Thoracic aorta (tissue), 2 donors: ENCODE measurements at regions not wholly inside any gene's neighbourhood (a gene's known extent, or its start where the extent isn't known, plus 50 kb on each side); places are given as distances from the start of the nearest gene placed in this dataset.
"Not testable (repeated sequence)": the region's sequence is repeated elsewhere in the genome, so short reads cannot be mapped to it uniquely, and the experiment has no call there.

ENCODE experiments used
- ATAC-seq: fragments of 150-250 bp; one replicate; pipeline ENCODE4 v1.8.0; 2017; ENCODE audit warnings: low read depth; ENCODE audit not compliant: insufficient number of reproducible peaks, low FRiP score
- DNase-seq: peaks from one replicate; pipeline ENCODE4 v3.0.0-alpha.2; 2020; ENCODE audit warnings: low spot score
- H3K27ac ChIP-seq, 2 donors: fragments of 200-600 bp; sonication (generic); 1 replicate in 1 of 2; 2 replicates in 1 of 2; pipeline ENCODE4 v1.5.1; 2016; ENCODE audit warnings: mild to moderate bottlenecking in 2 of 2, moderate library complexity in 2 of 2
- H3K27me3 ChIP-seq: fragments of 200-600 bp; sonication (generic); replicated peaks from 2 replicates; pipeline ENCODE4 v1.6.0; 2016; ENCODE audit warnings: mild to moderate bottlenecking; ENCODE audit not compliant: insufficient read depth
- H3K36me3 ChIP-seq: fragments of 200-600 bp; sonication (generic); one replicate; pipeline ENCODE4 v1.5.1; 2016
- H3K4me1 ChIP-seq, 2 donors: fragments of 200-600 bp; sonication (generic); 1 replicate in 1 of 2; 2 replicates in 1 of 2; pipeline versions ENCODE4 v1.5.1 to v1.6.0; 2016; ENCODE audit warnings: low read depth in 2 of 2, mild to moderate bottlenecking in 1 of 2; ENCODE audit not compliant: control insufficient read depth in 1 of 2
- H3K4me3 ChIP-seq: fragments of 200-600 bp; sonication (generic); 2 replicates; pipeline ENCODE4 v1.5.1; 2016; ENCODE audit warnings: mild to moderate bottlenecking
- H3K9me3 ChIP-seq: fragments of 200-600 bp; sonication (generic); 2 replicates; pipeline ENCODE4 v1.5.1; 2016
- TF ChIP-seq, protein P1 (sequence below): fragments of 200-600 bp; sonication (generic); IDR thresholded peaks from one replicate; pipeline ENCODE4 v1.5.1; 2019; ENCODE audit warnings: antibody characterized with exemption

DNA sequence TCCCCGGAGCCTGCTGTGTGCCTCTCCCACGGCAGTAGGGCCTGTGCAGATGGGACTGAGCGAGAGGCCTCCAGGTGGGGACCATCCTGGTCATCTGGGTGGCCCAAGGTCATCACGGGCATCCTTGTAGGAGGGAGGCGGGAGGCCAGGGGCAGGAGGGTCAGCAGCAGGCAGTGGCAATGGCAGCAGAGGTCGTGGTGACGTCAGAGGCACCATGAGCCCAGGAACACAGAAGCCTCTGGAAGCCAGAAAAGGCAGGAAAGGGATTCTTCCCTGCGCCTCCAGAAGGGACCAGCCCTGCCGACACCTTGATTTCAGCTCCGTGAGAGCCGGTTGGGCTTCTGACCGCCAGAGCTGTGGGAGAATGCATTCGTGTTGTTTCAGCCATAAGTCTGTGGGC lies 190.3 kb downstream of the BANP start:
- no peak for ATAC-seq

DNA sequence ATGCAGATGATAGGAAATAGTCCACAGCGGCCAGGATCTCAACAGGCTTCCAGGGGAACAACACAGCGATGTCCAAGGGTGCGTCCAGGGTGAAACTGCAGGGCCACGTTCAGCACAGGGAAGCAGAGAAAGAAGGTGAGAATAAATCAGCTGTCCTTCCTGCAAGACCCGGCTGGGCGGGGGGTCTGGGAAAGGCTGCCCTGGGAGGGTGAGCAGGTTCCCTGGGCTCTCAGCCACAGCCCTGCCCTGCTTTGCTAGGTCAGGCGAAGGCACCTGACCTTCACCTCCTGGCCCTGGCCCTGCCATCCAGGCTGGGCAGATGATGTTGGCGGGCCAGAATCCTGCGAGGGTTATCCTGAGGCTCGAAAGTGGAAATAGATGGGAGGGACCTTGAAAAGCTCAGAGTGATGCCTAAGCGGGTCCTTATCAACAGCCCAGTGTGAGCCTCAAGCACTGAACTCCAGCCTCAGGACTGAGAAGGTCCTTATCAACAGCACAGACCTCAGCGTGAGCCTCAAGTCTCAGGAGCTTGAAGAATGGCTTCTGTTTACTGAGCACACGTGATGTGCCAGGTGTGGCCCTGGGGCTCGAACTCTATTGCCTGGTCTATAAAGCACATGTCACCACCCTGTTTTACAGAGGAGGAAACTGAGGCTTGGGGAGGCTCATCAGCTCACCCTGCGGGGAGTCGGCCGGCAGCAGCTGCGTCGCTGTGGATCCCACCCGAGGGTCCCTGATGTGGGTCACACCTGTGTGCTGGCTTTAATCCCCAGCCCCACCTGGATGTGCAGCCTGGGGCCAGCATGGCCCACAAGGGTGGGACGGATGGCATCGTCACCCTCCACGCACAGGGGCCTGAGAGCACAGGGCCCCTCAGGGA lies 191.1 kb downstream of the BANP start:
- not testable (repeated sequence) for H3K4me1 ChIP-seq, H3K27ac ChIP-seq, DNase-seq, H3K36me3 ChIP-seq, H3K27me3 ChIP-seq, ATAC-seq, H3K4me3 ChIP-seq
- H3K9me3 ChIP-seq = peaks cover 15% of the 10 kb centered on the region

More for the DNA sequence above, 190.3 kb downstream of the BANP start:
- DNase-seq = no peak
- TF ChIP-seq, protein P1, sequence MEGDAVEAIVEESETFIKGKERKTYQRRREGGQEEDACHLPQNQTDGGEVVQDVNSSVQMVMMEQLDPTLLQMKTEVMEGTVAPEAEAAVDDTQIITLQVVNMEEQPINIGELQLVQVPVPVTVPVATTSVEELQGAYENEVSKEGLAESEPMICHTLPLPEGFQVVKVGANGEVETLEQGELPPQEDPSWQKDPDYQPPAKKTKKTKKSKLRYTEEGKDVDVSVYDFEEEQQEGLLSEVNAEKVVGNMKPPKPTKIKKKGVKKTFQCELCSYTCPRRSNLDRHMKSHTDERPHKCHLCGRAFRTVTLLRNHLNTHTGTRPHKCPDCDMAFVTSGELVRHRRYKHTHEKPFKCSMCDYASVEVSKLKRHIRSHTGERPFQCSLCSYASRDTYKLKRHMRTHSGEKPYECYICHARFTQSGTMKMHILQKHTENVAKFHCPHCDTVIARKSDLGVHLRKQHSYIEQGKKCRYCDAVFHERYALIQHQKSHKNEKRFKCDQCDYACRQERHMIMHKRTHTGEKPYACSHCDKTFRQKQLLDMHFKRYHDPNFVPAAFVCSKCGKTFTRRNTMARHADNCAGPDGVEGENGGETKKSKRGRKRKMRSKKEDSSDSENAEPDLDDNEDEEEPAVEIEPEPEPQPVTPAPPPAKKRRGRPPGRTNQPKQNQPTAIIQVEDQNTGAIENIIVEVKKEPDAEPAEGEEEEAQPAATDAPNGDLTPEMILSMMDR = no peak
- Histone ChIP-seq H3K36me3 (no peaks in the 10 kb centered on the region), H3K9me3 (peaks cover 15% of the 10 kb centered on the region), H3K27ac (no peak overlapping the region), H3K4me3 (no peak overlapping the region), H3K27me3 (no peaks in the 10 kb centered on the region), H3K4me1 (no peaks in the 10 kb centered on the region)

DNA sequence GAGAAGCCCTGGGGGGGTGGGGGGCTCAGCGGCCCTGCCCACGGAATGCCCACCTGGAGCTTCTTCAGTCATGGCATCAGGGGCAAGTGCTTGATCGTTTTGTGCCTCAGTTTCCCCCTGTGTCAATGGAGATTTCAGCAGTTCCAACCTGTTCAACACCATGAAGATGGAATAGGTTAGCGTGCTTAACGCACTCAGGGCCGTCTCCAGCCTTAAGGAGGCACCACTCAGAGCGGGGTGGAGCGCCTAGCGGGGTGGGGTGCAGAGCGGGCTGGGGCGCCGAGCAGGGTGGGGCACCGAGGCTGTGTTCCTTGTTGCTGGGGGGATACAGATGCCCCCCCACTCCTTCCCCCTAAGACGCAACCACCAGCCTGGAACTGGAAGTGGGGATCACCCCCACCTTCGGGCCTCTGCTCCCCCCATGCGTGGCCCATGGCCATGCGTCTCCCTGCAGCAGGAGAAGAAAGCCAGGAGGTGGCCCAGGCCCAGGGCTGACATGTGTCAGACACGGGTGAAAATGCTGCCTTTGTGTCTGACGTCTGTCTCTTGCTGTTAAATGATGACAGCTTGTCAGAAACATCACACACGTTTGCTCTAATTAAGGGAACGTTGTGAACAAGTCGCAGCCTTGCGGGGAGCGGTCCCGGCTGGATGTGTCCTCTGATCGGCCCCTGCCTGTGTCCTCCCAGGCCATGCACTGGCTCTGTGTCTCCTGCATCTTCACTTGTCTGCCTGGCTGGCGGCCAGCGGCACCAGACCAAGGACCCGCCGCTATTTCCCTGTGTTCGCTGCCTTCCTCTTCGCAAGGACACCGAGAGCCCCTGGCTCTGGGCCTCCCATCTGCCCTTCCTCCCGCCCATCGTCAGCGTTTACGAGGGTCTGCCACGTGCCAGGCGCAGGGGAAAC lies 192.1 kb downstream of the BANP start:
- peaks cover 13% of the 10 kb centered on the region for H3K9me3 ChIP-seq
- H3K27me3 ChIP-seq, ATAC-seq, H3K4me3 ChIP-seq, H3K36me3 ChIP-seq, H3K4me1 ChIP-seq, H3K27ac ChIP-seq, DNase-seq: not testable (repeated sequence)

DNA sequence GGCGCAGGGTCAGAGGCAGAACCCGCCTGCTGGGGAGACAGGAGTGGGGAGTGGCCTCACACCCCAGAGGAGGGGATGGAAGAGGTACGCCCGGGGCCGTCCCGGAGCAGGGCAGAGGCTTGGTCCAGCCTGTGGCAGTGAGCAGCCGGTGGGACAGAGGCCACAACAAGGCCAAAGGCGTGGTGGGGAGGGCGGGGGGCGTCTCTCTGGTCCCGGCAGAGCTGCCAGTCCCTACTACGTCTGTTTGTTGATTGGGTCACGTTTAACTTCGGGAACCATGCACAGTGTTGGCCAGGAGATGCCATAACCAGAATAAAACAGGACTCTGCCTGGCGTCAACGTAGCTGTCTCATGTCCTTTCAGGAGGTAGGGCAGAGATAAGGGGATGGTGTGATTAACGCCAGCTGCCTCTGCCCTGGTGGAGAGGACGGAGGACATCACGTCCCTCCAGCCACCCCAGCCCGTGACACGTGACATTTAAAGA lies 192.8 kb downstream of the BANP start:
- DNase-seq (no peak), ATAC-seq (no peak)
- Histone ChIP-seq H3K36me3 (no peaks in the 10 kb centered on the region), H3K9me3 (peaks cover 7% of the 10 kb centered on the region), H3K27ac (no peak overlapping the region), H3K27me3 (no peaks in the 10 kb centered on the region), H3K4me3 (no peak overlapping the region), H3K4me1 (no peaks in the 10 kb centered on the region)
- TF ChIP-seq, protein P1 = no peak

DNA sequence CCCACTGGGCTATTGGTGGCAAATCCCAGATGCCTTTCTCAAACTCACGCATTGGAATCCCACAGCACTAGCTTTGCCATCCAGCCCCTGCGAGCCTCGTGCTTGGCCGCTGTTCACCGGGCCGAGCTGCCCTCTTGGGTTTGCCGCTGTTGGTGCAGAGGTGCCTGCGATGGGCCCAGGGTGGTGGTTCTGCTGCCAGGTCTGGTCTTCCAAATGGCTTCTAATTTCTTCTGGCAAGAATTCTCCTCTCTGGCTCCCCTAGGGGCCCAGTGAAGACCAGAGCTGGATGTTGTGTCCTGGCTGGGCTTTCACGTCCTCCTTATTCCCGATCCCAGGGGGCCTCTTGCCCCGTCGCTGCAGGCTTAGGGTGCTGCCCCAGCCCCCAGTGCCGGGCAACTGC lies 194.1 kb downstream of the BANP start:
- H3K27me3 ChIP-seq, H3K27ac ChIP-seq, H3K36me3 ChIP-seq, H3K4me1 ChIP-seq, H3K4me3 ChIP-seq, H3K9me3 ChIP-seq, DNase-seq, ATAC-seq: not testable (repeated sequence)

DNA sequence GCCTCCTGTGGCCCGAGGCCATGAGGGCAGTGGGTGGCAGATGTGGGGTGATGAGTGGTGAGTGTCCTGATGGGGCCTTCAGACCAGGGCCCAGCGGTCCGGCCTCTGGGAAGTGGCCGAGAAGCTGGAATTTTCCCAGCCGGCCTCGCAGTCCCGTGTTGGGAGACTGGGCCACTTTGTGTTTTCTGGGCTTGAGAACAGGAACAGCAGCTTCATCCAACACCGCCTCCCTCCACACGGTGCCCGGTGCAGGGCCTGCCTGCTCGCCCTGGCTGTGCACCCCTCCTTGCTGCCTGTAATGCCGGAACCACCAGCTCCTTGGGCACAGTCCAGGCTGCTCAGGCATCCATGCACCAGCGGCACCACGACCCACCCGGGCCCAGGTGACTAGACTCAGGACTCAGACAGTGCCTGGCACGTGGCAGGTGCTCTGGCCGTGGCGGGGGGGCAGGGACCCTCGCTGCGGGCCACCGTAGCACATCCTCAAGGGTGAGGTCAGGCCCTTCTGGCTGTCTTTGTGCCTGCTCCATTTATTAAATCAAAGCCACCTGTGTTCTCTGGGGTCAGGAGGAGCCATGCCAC lies 194.7 kb downstream of the BANP start:
- H3K27me3 ChIP-seq, H3K4me3 ChIP-seq, H3K27ac ChIP-seq, ATAC-seq, DNase-seq, H3K36me3 ChIP-seq, H3K4me1 ChIP-seq, H3K9me3 ChIP-seq: not testable (repeated sequence)

DNA sequence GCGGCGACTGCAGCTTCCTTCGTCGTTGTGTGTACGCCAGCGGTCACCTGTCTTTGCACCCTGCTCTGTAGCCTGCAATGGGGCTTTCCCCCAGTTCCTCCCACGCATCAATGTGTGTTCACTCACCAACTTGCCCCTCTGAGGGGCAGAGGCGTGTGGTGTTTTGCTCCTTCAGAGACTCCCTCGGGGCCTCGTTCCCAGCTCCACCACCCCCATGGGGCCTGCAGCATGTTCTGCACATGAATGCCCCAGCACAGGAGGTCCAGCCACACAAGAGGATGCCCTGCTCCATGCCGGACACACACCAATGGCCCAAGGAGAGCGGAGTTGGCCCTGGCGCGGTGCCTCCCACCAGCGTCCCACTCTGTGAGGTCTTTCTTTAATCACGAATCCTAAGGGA lies 196.8 kb downstream of the BANP start:
- not testable (repeated sequence) for H3K36me3 ChIP-seq, H3K4me3 ChIP-seq, DNase-seq

DNA sequence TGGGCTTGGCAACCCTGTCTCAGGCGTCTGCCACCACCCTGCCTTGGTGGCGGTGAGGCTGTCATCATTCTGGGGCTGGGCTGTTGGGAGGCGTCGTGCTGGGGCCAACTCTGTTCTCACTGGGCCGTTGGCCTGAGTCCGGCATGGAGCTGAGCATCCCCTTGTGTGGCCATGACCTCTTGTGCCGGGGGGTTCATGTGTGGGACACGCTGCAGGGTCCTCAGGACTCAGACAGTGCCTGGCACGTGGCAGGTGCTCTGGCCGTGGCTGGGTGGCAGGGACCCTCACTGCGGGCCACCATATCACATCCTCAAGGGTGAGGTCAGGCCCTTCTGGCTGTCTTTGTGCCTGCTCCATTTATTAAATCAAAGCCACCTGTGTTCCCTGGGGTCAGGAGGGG lies 197.4 kb downstream of the BANP start:
- H3K27me3 ChIP-seq, ATAC-seq, H3K27ac ChIP-seq, H3K36me3 ChIP-seq, H3K9me3 ChIP-seq, H3K4me3 ChIP-seq, H3K4me1 ChIP-seq, DNase-seq: not testable (repeated sequence)

More for the DNA sequence above, 196.8 kb downstream of the BANP start:
- not testable (repeated sequence) for H3K27ac ChIP-seq, H3K9me3 ChIP-seq, H3K4me1 ChIP-seq, ATAC-seq, H3K27me3 ChIP-seq

DNA sequence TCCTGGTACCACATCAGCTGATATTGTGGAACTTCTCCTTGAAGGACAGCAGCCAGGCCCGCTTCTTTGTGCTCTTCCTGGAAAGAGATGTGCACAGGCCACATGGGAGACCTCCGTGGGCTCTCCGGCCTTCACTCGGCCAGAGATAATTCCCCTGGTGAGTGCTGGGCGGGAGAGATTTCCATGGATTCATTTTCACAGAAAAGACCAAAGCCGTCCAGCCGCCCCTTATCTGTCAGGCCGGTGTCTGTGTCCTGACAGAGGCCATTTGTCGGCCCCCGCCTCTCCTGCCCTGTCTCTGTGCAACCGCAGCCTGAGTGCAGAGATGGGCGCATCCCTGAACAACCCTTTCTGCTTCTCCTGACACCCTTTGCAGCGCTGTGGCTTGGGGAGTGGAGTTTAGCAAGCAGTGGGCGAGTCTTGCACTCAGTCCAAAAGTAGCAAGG lies 197.9 kb downstream of the BANP start:
- not testable (repeated sequence) for H3K4me1 ChIP-seq, DNase-seq, ATAC-seq, H3K36me3 ChIP-seq, H3K4me3 ChIP-seq, H3K9me3 ChIP-seq, H3K27me3 ChIP-seq, H3K27ac ChIP-seq

DNA sequence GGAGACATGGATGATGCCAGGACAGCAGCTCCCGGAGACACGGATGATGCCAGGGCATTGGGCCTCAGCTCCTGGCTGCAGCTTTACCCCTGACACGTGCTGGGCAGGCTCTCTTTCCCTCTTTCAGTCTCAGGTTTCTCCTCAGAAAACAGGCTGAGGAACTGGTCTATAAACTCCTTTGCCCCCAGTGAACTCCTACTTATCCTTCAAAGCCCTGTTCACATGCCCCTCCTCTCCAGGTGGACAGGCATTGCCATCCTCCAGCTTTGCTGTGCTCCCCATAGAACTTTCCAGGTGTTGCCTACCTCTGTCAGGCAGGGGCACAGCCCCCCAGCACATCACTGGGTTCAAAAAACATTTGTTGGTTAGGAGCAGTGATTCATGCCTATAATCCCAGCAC lies 198.4 kb downstream of the BANP start:
- not testable (repeated sequence) for DNase-seq, ATAC-seq, H3K36me3 ChIP-seq

More for the DNA sequence above, 198.4 kb downstream of the BANP start:
- H3K4me1 ChIP-seq, H3K27ac ChIP-seq, H3K9me3 ChIP-seq, H3K27me3 ChIP-seq, H3K4me3 ChIP-seq: not testable (repeated sequence)
